ENCODE measurements at regions not wholly inside any gene's neighbourhood (a gene's known extent, or its start where the extent isn't known, plus 50 kb on each side); places are given as distances from the start of the nearest gene placed in this dataset.

GRCh38 chr5:87536365-87536764, 123.6 kb upstream of the CCNH start:
- TF ChIP-seq EZH2 (IDR thresholded peaks at IDR 0.05; ENCODE audit: borderline replicate concordance, insufficient read depth, low read depth, low read length, poor library complexity, severe bottlenecking) = no peak
- TF ChIP-seq, protein P1, sequence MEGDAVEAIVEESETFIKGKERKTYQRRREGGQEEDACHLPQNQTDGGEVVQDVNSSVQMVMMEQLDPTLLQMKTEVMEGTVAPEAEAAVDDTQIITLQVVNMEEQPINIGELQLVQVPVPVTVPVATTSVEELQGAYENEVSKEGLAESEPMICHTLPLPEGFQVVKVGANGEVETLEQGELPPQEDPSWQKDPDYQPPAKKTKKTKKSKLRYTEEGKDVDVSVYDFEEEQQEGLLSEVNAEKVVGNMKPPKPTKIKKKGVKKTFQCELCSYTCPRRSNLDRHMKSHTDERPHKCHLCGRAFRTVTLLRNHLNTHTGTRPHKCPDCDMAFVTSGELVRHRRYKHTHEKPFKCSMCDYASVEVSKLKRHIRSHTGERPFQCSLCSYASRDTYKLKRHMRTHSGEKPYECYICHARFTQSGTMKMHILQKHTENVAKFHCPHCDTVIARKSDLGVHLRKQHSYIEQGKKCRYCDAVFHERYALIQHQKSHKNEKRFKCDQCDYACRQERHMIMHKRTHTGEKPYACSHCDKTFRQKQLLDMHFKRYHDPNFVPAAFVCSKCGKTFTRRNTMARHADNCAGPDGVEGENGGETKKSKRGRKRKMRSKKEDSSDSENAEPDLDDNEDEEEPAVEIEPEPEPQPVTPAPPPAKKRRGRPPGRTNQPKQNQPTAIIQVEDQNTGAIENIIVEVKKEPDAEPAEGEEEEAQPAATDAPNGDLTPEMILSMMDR (IDR thresholded peaks at IDR 0.05) = no peak

GRCh38 chr5:87535706-87536105, 123.0 kb upstream of the CCNH start:
- no peak overlapping the region for H3K27ac Mint-ChIP-seq
- no peak overlapping the region for H2AFZ ChIP-seq (ENCODE audit: insufficient read depth, low read depth, low read length, poor library complexity, severe bottlenecking)
- no peaks in the 10 kb centered on the region for H3K36me3 ChIP-seq (replicated peaks in 1 of 2; ENCODE audit: control extremely low read depth in 1 of 2, control insufficient read depth in 1 of 2, extremely low read depth in 1 of 2, insufficient read depth in 2 of 2, low read length in 1 of 2)
- TF ChIP-seq, protein P1 (IDR thresholded peaks at IDR 0.05) = no peak
- TF ChIP-seq EZH2 (IDR thresholded peaks at IDR 0.05; ENCODE audit: borderline replicate concordance, insufficient read depth, low read depth, low read length, poor library complexity, severe bottlenecking) = no peak
- intact Hi-C loops (cut with micrococcal nuclease) = no loop called here
- H3K27me3 Mint-ChIP-seq = no peaks in the 10 kb centered on the region
- CTCF ChIA-PET = no interaction called here
- ATAC-seq (ENCODE audit: low read depth) = no peak
- H3K9me3 ChIP-seq (ENCODE audit: control extremely low read depth in 1 of 3, control insufficient read depth in 2 of 3, insufficient read depth in 1 of 3, low read length in 2 of 3) = no peaks in the 10 kb centered on the region
- no peaks in the 10 kb centered on the region for H4K20me1 ChIP-seq (ENCODE audit: control insufficient read depth, insufficient read depth, low read length, poor library complexity, severe bottlenecking)
- no peak overlapping the region for H3K27ac ChIP-seq (ENCODE audit: low read length in 2 of 2)
- H3K4me1 ChIP-seq (ENCODE audit: control insufficient read depth in 2 of 2, insufficient read depth in 2 of 2, low read length in 2 of 2) = no peaks in the 10 kb centered on the region
- DNase-seq = no peak
- no peak overlapping the region for H3K9ac ChIP-seq (ENCODE audit: low read length)
- H3K27me3 ChIP-seq (replicated peaks in 1 of 4; ENCODE audit: control extremely low read depth in 1 of 4, control insufficient read depth in 3 of 4, insufficient read depth in 4 of 4, low read length in 3 of 4) = no peaks in the 10 kb centered on the region
- H3K79me2 ChIP-seq (ENCODE audit: control insufficient read depth, insufficient read depth, low read length) = no peaks in the 10 kb centered on the region
- no peak overlapping the region for H3K4me2 ChIP-seq (replicated peaks; ENCODE audit: low read depth, low read length, poor library complexity, severe bottlenecking)
- no peak overlapping the region for H3K4me3 Mint-ChIP-seq
- POLR2A ChIA-PET = no interaction called here
- no peaks in the 10 kb centered on the region for H3K9me3 Mint-ChIP-seq (ENCODE audit: insufficient read depth)
- H3K4me3 ChIP-seq (ENCODE audit: control extremely low read depth in 1 of 5, extremely low read depth in 1 of 5, insufficient read depth in 1 of 5, low read depth in 2 of 5, low read length in 4 of 5) = no peak overlapping the region
- H3K4me1 Mint-ChIP-seq = no peaks in the 10 kb centered on the region

More at GRCh38 chr5:87536365-87536764, 123.6 kb upstream of the CCNH start:
- Histone ChIP-seq H3K36me3 (replicated peaks in 1 of 2; ENCODE audit: control extremely low read depth in 1 of 2, control insufficient read depth in 1 of 2, extremely low read depth in 1 of 2, insufficient read depth in 2 of 2, low read length in 1 of 2) (no peaks in the 10 kb centered on the region), H4K20me1 (ENCODE audit: control insufficient read depth, insufficient read depth, low read length, poor library complexity, severe bottlenecking) (no peaks in the 10 kb centered on the region), H2AFZ (ENCODE audit: insufficient read depth, low read depth, low read length, poor library complexity, severe bottlenecking) (no peak overlapping the region), H3K79me2 (ENCODE audit: control insufficient read depth, insufficient read depth, low read length) (no peaks in the 10 kb centered on the region), H3K9me3 (ENCODE audit: control extremely low read depth in 1 of 3, control insufficient read depth in 2 of 3, insufficient read depth in 1 of 3, low read length in 2 of 3) (no peaks in the 10 kb centered on the region), H3K27me3 (replicated peaks in 1 of 4; ENCODE audit: control extremely low read depth in 1 of 4, control insufficient read depth in 3 of 4, insufficient read depth in 4 of 4, low read length in 3 of 4) (no peaks in the 10 kb centered on the region), H3K4me2 (replicated peaks; ENCODE audit: low read depth, low read length, poor library complexity, severe bottlenecking) (no peak overlapping the region), H3K4me3 (ENCODE audit: control extremely low read depth in 1 of 5, extremely low read depth in 1 of 5, insufficient read depth in 1 of 5, low read depth in 2 of 5, low read length in 4 of 5) (no peak overlapping the region), H3K9ac (ENCODE audit: low read length) (no peak overlapping the region), H3K27ac (ENCODE audit: low read length in 2 of 2) (no peak overlapping the region), H3K4me1 (ENCODE audit: control insufficient read depth in 2 of 2, insufficient read depth in 2 of 2, low read length in 2 of 2) (no peaks in the 10 kb centered on the region)
- H3K4me3 Mint-ChIP-seq = no peak overlapping the region
- intact Hi-C loops (cut with micrococcal nuclease) = no loop called here
- CTCF ChIA-PET = no interaction called here
- no peaks in the 10 kb centered on the region for H3K27me3 Mint-ChIP-seq
- DNase-seq = no peak
- POLR2A ChIA-PET = no interaction called here
- no peaks in the 10 kb centered on the region for H3K9me3 Mint-ChIP-seq (ENCODE audit: insufficient read depth)
- no peak for ATAC-seq (ENCODE audit: low read depth)
- no peak overlapping the region for H3K27ac Mint-ChIP-seq
- no peaks in the 10 kb centered on the region for H3K4me1 Mint-ChIP-seq

All from B cell (primary cell).